SH-SY5Y (cell line): ENCODE measurements at regions not wholly inside any gene's neighbourhood (a gene's known extent, or its start where the extent isn't known, plus 50 kb on each side); places are given as distances from the start of the nearest gene placed in this dataset.

Experiments
- GATA2 ChIP-seq: IDR thresholded peaks from 2 replicates; pipeline ENCODE4 v1.6.1; 2011; ENCODE audit warnings: mild to moderate bottlenecking, low read depth, low read length
- GATA3 ChIP-seq: IDR thresholded peaks from 2 replicates; pipeline ENCODE4 v1.6.1; 2011; ENCODE audit warnings: low read depth, mild to moderate bottlenecking, low read length, moderate library complexity

DNA sequence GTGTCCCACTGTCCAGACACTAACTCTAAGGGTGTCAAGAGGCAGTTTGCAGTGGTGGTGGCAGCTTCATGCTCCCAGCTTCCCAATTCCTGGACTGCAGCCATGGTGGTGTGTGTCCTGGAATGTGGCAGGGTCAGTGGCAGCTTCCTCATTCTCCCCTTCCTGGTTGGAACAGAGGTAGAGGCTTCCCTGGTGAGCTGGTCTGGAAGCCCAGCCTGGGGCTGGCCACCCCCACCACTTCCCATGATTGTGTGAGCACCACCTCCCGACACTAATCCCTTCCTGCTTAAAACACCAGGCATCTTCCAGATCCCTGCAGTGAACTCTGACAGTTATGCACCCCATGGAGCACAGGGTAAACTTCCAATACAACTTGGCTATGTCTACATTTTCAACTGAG, 134.9 kb downstream of the RAP2A start:
- TF ChIP-seq GATA2 (no peak), GATA3 (no peak)
